ENCODE measurements at regions not wholly inside any gene's neighbourhood (a gene's known extent, or its start where the extent isn't known, plus 50 kb on each side); places are given as distances from the start of the nearest gene placed in this dataset.

DNA sequence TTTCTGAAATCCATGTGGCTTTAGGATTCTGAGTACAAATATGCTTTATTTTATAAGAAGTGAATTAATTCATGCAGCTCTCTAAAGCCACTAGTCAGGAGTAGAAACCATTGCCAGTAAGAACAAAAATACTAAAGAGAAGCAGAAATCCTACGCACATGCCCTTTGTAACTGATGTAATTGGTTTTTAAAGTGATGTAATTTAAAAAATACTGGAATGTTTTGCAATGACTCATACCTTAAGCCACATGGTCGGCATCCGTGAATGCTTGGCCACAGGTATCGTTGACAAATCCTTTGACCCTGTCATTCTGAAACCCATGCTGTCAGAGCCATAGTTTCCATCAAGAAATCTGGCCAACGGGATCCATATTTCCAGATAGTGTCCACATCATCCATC lies 213.3 kb downstream of the ACKR3 start:
- TF ChIP-seq, protein P1, sequence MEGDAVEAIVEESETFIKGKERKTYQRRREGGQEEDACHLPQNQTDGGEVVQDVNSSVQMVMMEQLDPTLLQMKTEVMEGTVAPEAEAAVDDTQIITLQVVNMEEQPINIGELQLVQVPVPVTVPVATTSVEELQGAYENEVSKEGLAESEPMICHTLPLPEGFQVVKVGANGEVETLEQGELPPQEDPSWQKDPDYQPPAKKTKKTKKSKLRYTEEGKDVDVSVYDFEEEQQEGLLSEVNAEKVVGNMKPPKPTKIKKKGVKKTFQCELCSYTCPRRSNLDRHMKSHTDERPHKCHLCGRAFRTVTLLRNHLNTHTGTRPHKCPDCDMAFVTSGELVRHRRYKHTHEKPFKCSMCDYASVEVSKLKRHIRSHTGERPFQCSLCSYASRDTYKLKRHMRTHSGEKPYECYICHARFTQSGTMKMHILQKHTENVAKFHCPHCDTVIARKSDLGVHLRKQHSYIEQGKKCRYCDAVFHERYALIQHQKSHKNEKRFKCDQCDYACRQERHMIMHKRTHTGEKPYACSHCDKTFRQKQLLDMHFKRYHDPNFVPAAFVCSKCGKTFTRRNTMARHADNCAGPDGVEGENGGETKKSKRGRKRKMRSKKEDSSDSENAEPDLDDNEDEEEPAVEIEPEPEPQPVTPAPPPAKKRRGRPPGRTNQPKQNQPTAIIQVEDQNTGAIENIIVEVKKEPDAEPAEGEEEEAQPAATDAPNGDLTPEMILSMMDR (IDR thresholded peaks at IDR 0.05 in 2 of 3, conservative IDR thresholded peaks at IDR 0.05 in 1 of 3; ENCODE audit: insufficient read depth in 2 of 3, low read depth in 1 of 3, low read length in 3 of 3): no peak
- no peak for TF ChIP-seq BHLHE40 (IDR thresholded peaks at IDR 0.05; ENCODE audit: low read length)
- TF ChIP-seq POLR2B (IDR thresholded peaks at IDR 0.05; ENCODE audit: low read depth, partially characterized antibody): no peak
- no peak for TF ChIP-seq EP300 (IDR thresholded peaks at IDR 0.05; ENCODE audit: low read length)

Measured in K562 (cell line).